ENCODE measurements at regions not wholly inside any gene's neighbourhood (a gene's known extent, or its start where the extent isn't known, plus 50 kb on each side); places are given as distances from the start of the nearest gene placed in this dataset.

GRCh38 chr9:129400001-129400970, 220.6 kb downstream of the C9orf50 start:
- H3K27ac ChIP-seq (ENCODE audit: low read depth, low read length), result no peak overlapping the region

GRCh38 chr9:129399634-129399990, 221.3 kb downstream of the C9orf50 start:
- Histone ChIP-seq H3K27me3 (ENCODE audit: control insufficient read depth, insufficient read depth, low read length) (no peaks in the 10 kb centered on the region), H3K9ac (ENCODE audit: low read length) (no peak overlapping the region), H3K27ac (ENCODE audit: low read depth, low read length) (no peak overlapping the region), H3K4me3 (ENCODE audit: low read length) (no peak overlapping the region), H3K36me3 (ENCODE audit: control insufficient read depth, insufficient read depth, low read length) (no peaks in the 10 kb centered on the region), H3K4me1 (ENCODE audit: control insufficient read depth, insufficient read depth, low read length) (peaks cover 7% of the 10 kb centered on the region)

More at GRCh38 chr9:129400001-129400970, 220.6 kb downstream of the C9orf50 start:
- H3K4me3 ChIP-seq (ENCODE audit: low read length), result no peak overlapping the region
- no peak overlapping the region for H3K9ac ChIP-seq (ENCODE audit: low read length)
- H3K36me3 ChIP-seq (ENCODE audit: control insufficient read depth, insufficient read depth, low read length), result no peaks in the 10 kb centered on the region
- H3K4me1 ChIP-seq (ENCODE audit: control insufficient read depth, insufficient read depth, low read length), result peaks cover 7% of the 10 kb centered on the region
- no peaks in the 10 kb centered on the region for H3K27me3 ChIP-seq (ENCODE audit: control insufficient read depth, insufficient read depth, low read length)

DNA sequence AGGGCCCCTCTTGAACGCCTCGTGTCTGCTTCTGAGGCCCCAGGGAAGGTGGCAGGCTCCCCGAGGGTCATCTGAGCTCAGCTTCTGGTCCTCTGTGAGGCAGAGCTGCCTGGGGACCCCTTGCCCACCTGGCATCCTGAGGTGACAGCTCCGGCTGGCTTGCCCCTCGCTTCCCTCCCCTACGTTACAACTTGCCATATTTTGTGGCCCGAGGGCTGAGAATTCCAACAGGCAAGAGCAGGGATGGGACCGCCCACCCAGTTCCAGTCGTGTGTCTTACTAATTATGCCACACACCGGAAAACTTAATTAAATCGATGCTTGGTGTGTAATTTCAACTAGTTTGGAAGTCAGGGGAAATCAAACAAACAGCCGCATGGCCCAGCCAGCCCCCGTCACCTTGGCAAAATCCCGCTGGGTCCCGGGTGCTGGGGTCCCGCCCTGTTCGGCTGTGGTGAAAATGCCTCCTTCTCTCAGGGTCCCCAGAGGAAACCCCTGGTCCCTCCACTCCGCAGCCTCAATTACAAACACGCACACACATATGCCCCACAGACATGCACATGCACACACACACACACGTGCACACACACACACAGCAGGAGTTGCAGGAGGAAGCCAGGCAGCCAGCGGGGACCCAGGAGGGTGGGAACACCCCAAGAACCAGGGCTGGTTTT, 221.0 kb upstream of the IER5L start:
- H3K27me3 ChIP-seq (ENCODE audit: control insufficient read depth, insufficient read depth, low read length), result no peaks in the 10 kb centered on the region
- H3K36me3 ChIP-seq (ENCODE audit: control insufficient read depth, insufficient read depth, low read length), result no peaks in the 10 kb centered on the region
- H3K27ac ChIP-seq (ENCODE audit: low read depth, low read length), result no peak overlapping the region
- no peak overlapping the region for H3K9ac ChIP-seq (ENCODE audit: low read length)
- no peak overlapping the region for H3K4me3 ChIP-seq (ENCODE audit: low read length)
- H3K4me1 ChIP-seq (ENCODE audit: control insufficient read depth, insufficient read depth, low read length), result peaks cover 7% of the 10 kb centered on the region

GRCh38 chr9:129398101-129398960, 220.3 kb upstream of the IER5L start:
- Histone ChIP-seq H3K4me1 (ENCODE audit: control insufficient read depth, insufficient read depth, low read length) (peaks cover 6% of the 10 kb centered on the region), H3K4me3 (ENCODE audit: low read length) (no peak overlapping the region), H3K27me3 (ENCODE audit: control insufficient read depth, insufficient read depth, low read length) (no peaks in the 10 kb centered on the region), H3K9ac (ENCODE audit: low read length) (no peak overlapping the region), H3K27ac (ENCODE audit: low read depth, low read length) (no peak overlapping the region), H3K36me3 (ENCODE audit: control insufficient read depth, insufficient read depth, low read length) (no peaks in the 10 kb centered on the region)

- Histone ChIP-seq H3K4me1 (ENCODE audit: control insufficient read depth, insufficient read depth, low read length) (no peaks in the 10 kb centered on the region), H3K27me3 (ENCODE audit: control insufficient read depth, insufficient read depth, low read length) (no peaks in the 10 kb centered on the region), H3K4me3 (ENCODE audit: low read length) (no peak overlapping the region), H3K36me3 (ENCODE audit: control insufficient read depth, insufficient read depth, low read length) (no peaks in the 10 kb centered on the region), H3K9ac (ENCODE audit: low read length) (no peak overlapping the region), H3K27ac (ENCODE audit: low read depth, low read length) (no peak overlapping the region)
Observed at GRCh38 chr9:129397335-129397734, 219.3 kb upstream of the IER5L start.

DNA sequence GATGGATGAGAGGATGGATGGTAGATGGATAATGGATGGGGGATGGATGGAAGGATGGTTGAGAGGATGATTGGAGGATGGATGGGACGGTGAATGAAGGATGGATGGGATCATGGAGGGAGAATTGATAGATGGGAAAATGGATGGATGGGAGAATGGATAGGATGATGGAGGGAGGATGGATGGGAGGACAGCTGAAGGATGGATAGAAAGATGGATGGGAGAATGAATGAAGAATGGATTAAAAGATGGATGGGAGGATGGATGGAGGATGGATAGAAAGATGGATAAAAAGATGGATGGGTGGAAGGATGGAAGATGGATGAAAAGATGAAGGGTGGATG, 218.3 kb upstream of the IER5L start:
- no peak overlapping the region for H3K27ac ChIP-seq (ENCODE audit: low read depth, low read length)
- H3K4me1 ChIP-seq (ENCODE audit: control insufficient read depth, insufficient read depth, low read length), result no peaks in the 10 kb centered on the region
- no peak overlapping the region for H3K9ac ChIP-seq (ENCODE audit: low read length)
- H3K36me3 ChIP-seq (ENCODE audit: control insufficient read depth, insufficient read depth, low read length), result no peaks in the 10 kb centered on the region
- H3K27me3 ChIP-seq (ENCODE audit: control insufficient read depth, insufficient read depth, low read length), result no peaks in the 10 kb centered on the region
- H3K4me3 ChIP-seq (ENCODE audit: low read length), result no peak overlapping the region

GRCh38 chr9:129395633-129396364, 217.7 kb upstream of the IER5L start:
- H3K27me3 ChIP-seq (ENCODE audit: control insufficient read depth, insufficient read depth, low read length), result no peaks in the 10 kb centered on the region
- H3K27ac ChIP-seq (ENCODE audit: low read depth, low read length), result no peak overlapping the region
- H3K9ac ChIP-seq (ENCODE audit: low read length), result no peak overlapping the region
- H3K4me3 ChIP-seq (ENCODE audit: low read length), result no peak overlapping the region
- H3K4me1 ChIP-seq (ENCODE audit: control insufficient read depth, insufficient read depth, low read length), result no peaks in the 10 kb centered on the region
- H3K36me3 ChIP-seq (ENCODE audit: control insufficient read depth, insufficient read depth, low read length), result no peaks in the 10 kb centered on the region

DNA sequence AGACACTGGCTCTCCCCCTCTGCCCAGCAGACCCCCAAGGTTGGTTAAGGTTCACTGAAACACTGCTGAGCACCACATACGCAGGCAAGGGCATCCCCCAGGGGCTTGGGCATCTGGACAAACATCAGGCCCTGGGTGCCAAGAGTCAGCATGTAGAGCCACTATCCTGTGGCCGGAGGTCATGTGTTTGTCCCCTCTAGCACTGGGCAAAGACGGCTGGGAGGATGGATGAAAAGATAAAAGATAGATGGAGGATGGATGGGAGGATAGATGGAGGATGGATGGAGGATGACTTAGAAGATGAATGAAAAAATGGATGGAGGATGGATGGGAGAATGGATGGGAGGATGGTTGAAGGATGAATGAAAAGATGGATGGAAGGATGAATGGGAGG, 216.8 kb upstream of the IER5L start:
- Histone ChIP-seq H3K27ac (ENCODE audit: low read depth, low read length) (no peak overlapping the region), H3K4me1 (ENCODE audit: control insufficient read depth, insufficient read depth, low read length) (no peaks in the 10 kb centered on the region), H3K4me3 (ENCODE audit: low read length) (no peak overlapping the region), H3K36me3 (ENCODE audit: control insufficient read depth, insufficient read depth, low read length) (no peaks in the 10 kb centered on the region), H3K9ac (ENCODE audit: low read length) (no peak overlapping the region), H3K27me3 (ENCODE audit: control insufficient read depth, insufficient read depth, low read length) (no peaks in the 10 kb centered on the region)

DNA sequence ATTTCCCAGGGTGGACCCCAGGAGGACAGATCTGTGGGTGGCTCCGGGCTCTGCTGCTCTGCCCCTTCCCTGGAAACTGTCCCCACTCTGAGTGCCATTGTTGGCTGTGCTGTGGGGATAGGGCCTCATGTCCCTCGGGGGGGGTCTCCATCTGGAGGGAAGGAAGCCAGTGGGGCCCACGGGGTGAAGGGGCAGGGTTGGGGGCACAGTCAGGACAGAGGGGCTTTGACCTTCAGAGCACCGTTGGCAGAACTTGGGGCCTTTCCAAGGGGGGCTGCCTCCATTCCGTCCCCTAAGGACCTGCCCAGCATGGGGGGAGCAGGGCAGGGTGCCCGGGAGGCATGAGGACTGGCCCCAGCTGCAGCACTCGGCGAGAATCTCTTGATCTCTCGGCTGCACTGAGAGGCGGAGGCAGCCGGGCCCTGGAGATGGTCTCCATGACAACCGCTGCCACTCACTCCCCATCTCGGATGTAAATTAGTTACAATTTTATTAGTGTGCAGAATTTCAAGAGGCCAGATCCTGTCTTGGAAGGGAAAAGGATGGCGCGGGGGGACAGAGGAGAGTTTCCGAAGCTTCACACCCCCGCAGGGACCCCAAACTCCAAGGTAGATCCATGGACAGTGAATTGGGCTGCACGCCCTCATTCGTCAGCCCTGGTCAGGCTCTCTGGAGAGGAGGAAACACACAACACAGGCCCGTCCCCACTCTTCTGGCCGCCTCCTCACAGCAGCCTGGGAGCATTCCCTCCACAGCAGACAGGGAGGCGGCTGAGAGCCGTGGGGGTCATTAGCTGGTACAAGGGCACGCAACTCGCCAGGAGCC, 216.2 kb upstream of the IER5L start:
- Histone ChIP-seq H3K9ac (ENCODE audit: low read length) (no peak overlapping the region), H3K27me3 (ENCODE audit: control insufficient read depth, insufficient read depth, low read length) (no peaks in the 10 kb centered on the region), H3K27ac (ENCODE audit: low read depth, low read length) (no peak overlapping the region), H3K36me3 (ENCODE audit: control insufficient read depth, insufficient read depth, low read length) (no peaks in the 10 kb centered on the region), H3K4me3 (ENCODE audit: low read length) (no peak overlapping the region), H3K4me1 (ENCODE audit: control insufficient read depth, insufficient read depth, low read length) (no peaks in the 10 kb centered on the region)

DNA sequence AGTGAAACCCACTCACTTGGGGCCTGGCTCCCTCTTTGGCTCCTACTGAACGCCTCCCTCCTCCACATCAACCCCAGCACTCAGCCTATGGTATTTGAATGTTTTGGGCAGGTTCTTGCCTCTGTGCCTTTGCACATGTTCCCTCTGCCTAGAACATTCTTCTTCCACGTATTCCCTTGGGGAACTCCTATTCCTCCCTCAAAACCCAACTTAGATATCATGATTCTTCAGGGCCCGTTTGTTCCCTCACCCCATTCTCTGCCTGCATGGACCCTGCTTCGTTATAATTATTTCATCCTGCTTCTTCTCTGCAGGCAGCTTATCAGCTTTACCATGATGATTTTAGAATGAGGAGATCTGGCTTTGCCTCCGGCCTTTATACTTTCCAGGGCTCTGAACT, 215.0 kb upstream of the IER5L start:
- no peaks in the 10 kb centered on the region for H3K4me1 ChIP-seq (ENCODE audit: control insufficient read depth, insufficient read depth, low read length)
- H3K27ac ChIP-seq (ENCODE audit: low read depth, low read length), result no peak overlapping the region
- H3K27me3 ChIP-seq (ENCODE audit: control insufficient read depth, insufficient read depth, low read length), result no peaks in the 10 kb centered on the region
- no peaks in the 10 kb centered on the region for H3K36me3 ChIP-seq (ENCODE audit: control insufficient read depth, insufficient read depth, low read length)
- H3K4me3 ChIP-seq (ENCODE audit: low read length), result no peak overlapping the region
- no peak overlapping the region for H3K9ac ChIP-seq (ENCODE audit: low read length)

DNA sequence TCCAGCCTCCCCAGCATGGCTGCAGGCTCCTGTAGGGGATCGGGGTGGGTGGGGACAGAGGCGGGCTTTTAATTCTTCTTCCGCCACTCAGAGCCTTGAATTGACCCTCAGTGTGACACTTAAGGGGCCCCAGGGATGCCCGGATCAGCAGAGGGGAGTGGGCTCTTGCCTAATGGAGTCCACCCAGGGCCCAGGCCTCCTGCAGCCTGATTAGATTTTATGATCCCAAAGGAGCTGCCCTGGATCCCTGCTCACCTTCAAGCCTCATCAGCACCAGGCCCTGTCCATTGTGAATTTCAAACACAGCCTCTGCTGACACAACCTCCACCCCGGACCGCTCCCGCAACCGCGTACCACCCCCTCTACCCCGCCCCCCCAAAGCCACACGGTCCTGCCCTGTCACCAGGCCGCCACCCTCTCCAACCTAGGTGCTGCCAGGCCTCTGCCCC, 214.1 kb upstream of the IER5L start:
- Histone ChIP-seq H3K4me3 (ENCODE audit: low read length) (no peak overlapping the region), H3K27me3 (ENCODE audit: control insufficient read depth, insufficient read depth, low read length) (no peaks in the 10 kb centered on the region), H3K27ac (ENCODE audit: low read depth, low read length) (no peak overlapping the region), H3K9ac (ENCODE audit: low read length) (no peak overlapping the region), H3K36me3 (ENCODE audit: control insufficient read depth, insufficient read depth, low read length) (no peaks in the 10 kb centered on the region), H3K4me1 (ENCODE audit: control insufficient read depth, insufficient read depth, low read length) (no peaks in the 10 kb centered on the region)

Measured in rectal smooth muscle tissue (tissue), 1 donor.